ENCODE measurements at regions not wholly inside any gene's neighbourhood (a gene's known extent, or its start where the extent isn't known, plus 50 kb on each side); places are given as distances from the start of the nearest gene placed in this dataset.
"Not testable (repeated sequence)": the region's sequence is repeated elsewhere in the genome, so short reads cannot be mapped to it uniquely, and the experiment has no call there.

DNA sequence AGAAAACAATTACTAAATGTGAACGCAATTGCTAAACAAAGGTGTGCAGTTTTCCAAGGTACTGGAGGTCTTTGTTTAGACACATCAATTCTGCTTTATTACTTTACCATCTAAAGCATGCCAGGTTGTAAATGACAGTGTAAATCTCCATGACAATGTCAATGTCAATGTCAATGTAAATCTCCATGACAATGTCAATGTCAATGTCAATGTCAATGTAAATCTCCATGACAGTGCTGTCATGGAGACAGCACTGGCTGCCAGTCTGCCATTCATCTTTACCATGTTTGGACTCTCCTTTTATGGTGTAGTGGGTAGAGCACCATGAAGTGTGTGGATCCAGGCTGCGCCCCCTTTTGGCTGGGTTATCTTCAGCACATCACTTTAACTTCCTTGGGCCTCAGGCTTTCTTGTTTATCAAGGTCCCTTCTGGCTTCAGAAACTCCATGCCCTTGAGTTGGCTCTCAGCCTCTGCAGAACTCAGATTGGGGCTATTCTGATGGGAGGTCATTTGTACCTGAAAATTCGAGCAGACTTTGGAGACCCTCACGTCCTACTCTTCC is 149.1 kb downstream of the BCL2L11 start:
- TF ChIP-seq CTCF (IDR thresholded peaks at IDR 0.05 in 4 of 5, conservative IDR thresholded peaks at IDR 0.05 in 1 of 5); POLR2A (IDR thresholded peaks at IDR 0.05): not testable (repeated sequence)
